Pancreas (tissue), 10 donors: ENCODE measurements at regions not wholly inside any gene's neighbourhood (a gene's known extent, or its start where the extent isn't known, plus 50 kb on each side); places are given as distances from the start of the nearest gene placed in this dataset.

ENCODE experiments used
- ATAC-seq, 4 donors: fragments of 200-7000 bp; cut with Tn5 transposase; one replicate each; pipeline versions ENCODE4 v1.8.0 to v1.9.1; 2020; ENCODE audit warnings: mild to moderate bottlenecking in 4 of 4, moderate library complexity in 4 of 4
- DNase-seq, 6 donors: peaks; one replicate each; pipeline ENCODE4 v3.0.0-alpha.2; 2020
- FAIRE-seq: peaks from 2 replicates; lab custom pipeline; 2012; peaks lifted over from hg19 to GRCh38; lab: Jason Lieb, UNC
- H3K27ac ChIP-seq, 4 donors: fragments of 200-600 bp; sonication (generic); 1 replicate in 3 of 4; 2 replicates in 1 of 4; pipeline versions ENCODE4 v1.5.0 to v1.8.0; 2020
- H3K27me3 ChIP-seq, 4 donors: fragments of 200-600 bp; one replicate each; pipeline ENCODE4 v1.8.0; 2021
- H3K36me3 ChIP-seq, 3 donors: fragments of 200-600 bp; sonication (generic) in 1 of 3; one replicate each; pipeline versions ENCODE4 v1.5.0 to v1.8.0; 2020 to 2021
- H3K4me1 ChIP-seq, 3 donors: fragments of 200-600 bp; one replicate each; pipeline ENCODE4 v1.8.0; 2021
- H3K4me3 ChIP-seq, 4 donors: fragments of 200-600 bp; sonication (generic) in 2 of 4; one replicate each; pipeline versions ENCODE4 v1.5.0 to v1.8.0; 2020 to 2021
- H3K9me3 ChIP-seq, 4 donors: fragments of 200-600 bp; one replicate each; pipeline ENCODE4 v1.8.0; 2021
- WGBS, 2 donors: extraction: QIAGEN DNeasy Blood & Tissue Kit; methylation state at CpG; one replicate each; pipeline ENCODE4 v1.1.7; 2013; 5-methylcytosine and 5-hydroxymethylcytosine counted together
- intact Hi-C, 3 donors: fragments of 100-400 bp; cut with DNase I; formaldehyde crosslinking; loops; one replicate each; pipeline versions ENCODE4 v1.11.1 to v1.14.2; 2022
- TF ChIP-seq, protein P1 (sequence below), 4 donors: fragments of 200-600 bp; sonication (generic) in 3 of 4; IDR thresholded peaks; one replicate each; pipeline versions ENCODE4 v1.5.0 to v1.8.0; 2021; ENCODE audit warnings: antibody characterized with exemption in 4 of 4
- donor health status: healthy with polysubstance abuse.
- donor health status: DM: no; HTN: no; CAD: no; lungs with moderate emphysema.
- donor health status: DM: no; HTN: no; CAD: no.
- donor health status: control.
- donor health status: control.
- donor health status: Bipolar disorder and iron deficiency.
- donor health status: DM: yes; HTN: yes; CAD: no.
- donor health status: DM: no; HTN: no; CAD: no.
- donor health status: DM: no; HTN: no; CAD: no.
- donor health status: DM: yes; HTN: yes; CAD: no.

DNA sequence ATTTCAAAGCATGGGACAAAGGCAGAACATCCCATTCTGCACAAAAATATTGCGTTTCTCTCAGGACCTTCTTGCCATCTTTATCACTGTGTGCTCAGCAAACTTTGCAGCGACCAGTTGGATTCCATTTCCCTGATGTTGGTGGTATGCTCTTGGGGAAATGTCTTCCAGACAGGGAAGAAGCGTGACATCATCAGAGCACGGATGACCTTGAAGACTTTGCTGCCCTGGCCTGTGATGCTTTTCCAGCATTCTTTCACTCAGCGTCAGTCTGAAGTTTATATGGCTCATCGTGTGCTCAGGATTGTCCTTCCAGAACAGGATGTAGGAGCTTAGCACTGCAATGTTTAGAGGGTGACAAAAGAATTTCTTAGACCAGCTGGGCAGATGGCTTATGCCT is 131.4 kb upstream of the F3 start:
- ATAC-seq = no peak
- H3K27ac ChIP-seq = no peak overlapping the region
- H3K36me3 ChIP-seq = no peaks in the 10 kb centered on the region
- no peaks in the 10 kb centered on the region for H3K9me3 ChIP-seq
- no peak for FAIRE-seq
- no peak overlapping the region for H3K4me3 ChIP-seq
- DNase-seq = no peak
- intact Hi-C loops = no loop called here
- no peaks in the 10 kb centered on the region for H3K27me3 ChIP-seq
- TF ChIP-seq, protein P1, sequence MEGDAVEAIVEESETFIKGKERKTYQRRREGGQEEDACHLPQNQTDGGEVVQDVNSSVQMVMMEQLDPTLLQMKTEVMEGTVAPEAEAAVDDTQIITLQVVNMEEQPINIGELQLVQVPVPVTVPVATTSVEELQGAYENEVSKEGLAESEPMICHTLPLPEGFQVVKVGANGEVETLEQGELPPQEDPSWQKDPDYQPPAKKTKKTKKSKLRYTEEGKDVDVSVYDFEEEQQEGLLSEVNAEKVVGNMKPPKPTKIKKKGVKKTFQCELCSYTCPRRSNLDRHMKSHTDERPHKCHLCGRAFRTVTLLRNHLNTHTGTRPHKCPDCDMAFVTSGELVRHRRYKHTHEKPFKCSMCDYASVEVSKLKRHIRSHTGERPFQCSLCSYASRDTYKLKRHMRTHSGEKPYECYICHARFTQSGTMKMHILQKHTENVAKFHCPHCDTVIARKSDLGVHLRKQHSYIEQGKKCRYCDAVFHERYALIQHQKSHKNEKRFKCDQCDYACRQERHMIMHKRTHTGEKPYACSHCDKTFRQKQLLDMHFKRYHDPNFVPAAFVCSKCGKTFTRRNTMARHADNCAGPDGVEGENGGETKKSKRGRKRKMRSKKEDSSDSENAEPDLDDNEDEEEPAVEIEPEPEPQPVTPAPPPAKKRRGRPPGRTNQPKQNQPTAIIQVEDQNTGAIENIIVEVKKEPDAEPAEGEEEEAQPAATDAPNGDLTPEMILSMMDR (IDR thresholded peaks at IDR 0.05) = no peak
- 92 to 96% methylated on average over 6 of the region's 6 CpGs for WGBS, 2 donors
- H3K4me1 ChIP-seq = peaks cover 0 to 4% (median 0%) of the 10 kb centered on the region in 3 donors

DNA sequence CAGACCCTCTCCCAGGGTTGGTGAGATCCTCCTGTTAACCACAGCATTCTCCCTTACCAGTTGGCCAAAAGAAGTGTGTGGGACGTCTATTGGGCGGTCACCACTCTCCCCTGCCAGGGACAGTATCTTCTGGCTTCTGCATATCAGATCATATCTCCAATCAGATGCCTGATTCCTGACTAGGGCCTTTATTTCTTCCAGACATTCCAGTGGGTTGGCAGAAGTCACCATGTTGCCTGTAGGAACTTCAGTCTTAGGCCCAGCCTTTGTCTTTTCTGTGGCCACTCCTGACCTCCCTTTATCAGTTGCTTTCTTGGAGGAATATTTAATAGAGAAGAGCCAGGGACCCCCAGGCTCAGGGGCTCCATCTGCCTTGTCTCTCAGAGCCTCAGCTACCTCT is 130.4 kb upstream of the F3 start:
- Histone ChIP-seq H3K9me3 (no peaks in the 10 kb centered on the region), H3K36me3 (no peaks in the 10 kb centered on the region), H3K27ac (no peak overlapping the region), H3K4me3 (no peak overlapping the region), H3K27me3 (no peaks in the 10 kb centered on the region), H3K4me1 (peaks cover 0 to 4% (median 0%) of the 10 kb centered on the region in 3 donors)
- 93 to 94% methylated on average over 2 of the region's 2 CpGs for WGBS, 2 donors
- TF ChIP-seq, protein P1 (IDR thresholded peaks at IDR 0.05) = no peak
- ATAC-seq (no peak), FAIRE-seq (no peak), DNase-seq (no peak)
- intact Hi-C loops = no loop called here

DNA sequence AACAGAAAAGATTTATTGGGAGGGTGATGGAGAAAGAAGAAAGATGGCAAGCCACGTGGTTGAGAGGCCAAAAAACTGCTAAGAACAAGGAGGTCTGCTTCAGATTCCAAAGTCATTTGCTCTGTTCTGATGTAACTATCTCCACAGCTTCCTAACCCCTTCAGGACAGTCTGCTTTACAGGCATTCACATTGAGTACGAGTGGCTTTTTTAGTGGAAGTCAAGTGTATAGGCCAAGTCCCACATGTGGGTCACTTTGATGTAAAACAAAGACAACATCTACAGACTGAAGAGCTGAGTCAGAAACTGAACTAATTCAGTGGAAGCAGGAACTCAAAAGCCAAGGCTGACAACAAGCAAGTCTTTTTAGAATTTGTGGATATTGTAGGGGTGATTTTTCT is 128.7 kb upstream of the F3 start:
- DNase-seq (no peak), FAIRE-seq (no peak), ATAC-seq (no peak)
- no peaks in the 10 kb centered on the region for H3K4me1 ChIP-seq
- H3K27me3 ChIP-seq = no peaks in the 10 kb centered on the region
- no peak overlapping the region for H3K27ac ChIP-seq
- no peaks in the 10 kb centered on the region for H3K36me3 ChIP-seq
- 85 to 96% methylated on average over 2 of the region's 2 CpGs for WGBS, 2 donors
- intact Hi-C loops = no loop called here
- H3K9me3 ChIP-seq = no peaks in the 10 kb centered on the region
- no peak overlapping the region for H3K4me3 ChIP-seq
- TF ChIP-seq, protein P1 (IDR thresholded peaks at IDR 0.05) = no peak

DNA sequence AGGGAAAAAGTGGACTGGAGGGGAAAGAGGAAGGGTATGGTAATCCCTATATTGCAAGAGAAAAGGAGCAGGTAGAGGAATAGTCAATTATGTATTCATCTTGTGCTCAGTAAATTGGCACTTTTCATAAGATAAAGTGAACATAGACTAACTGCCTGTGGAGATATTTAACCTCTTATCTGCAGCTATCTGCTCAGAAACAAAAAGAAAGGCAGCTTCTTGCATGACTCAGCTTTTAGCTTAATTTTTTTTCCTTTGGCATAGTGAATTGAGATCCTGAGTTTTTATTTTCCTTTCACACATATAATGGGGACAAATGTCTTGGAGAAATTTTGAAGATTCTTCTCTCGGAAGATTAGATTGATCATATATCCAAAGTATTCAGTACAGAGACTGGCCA is 127.6 kb upstream of the F3 start:
- no peak for FAIRE-seq
- TF ChIP-seq, protein P1 (IDR thresholded peaks at IDR 0.05) = no peak
- no peak for DNase-seq
- no peak overlapping the region for H3K27ac ChIP-seq
- no peaks in the 10 kb centered on the region for H3K27me3 ChIP-seq
- no peak overlapping the region for H3K4me3 ChIP-seq
- H3K36me3 ChIP-seq = no peaks in the 10 kb centered on the region
- H3K4me1 ChIP-seq = no peaks in the 10 kb centered on the region
- ATAC-seq = no peak
- WGBS, 2 donors = 97 to 98% methylated on average over 1 of the region's 1 CpG
- H3K9me3 ChIP-seq = no peaks in the 10 kb centered on the region
- intact Hi-C loops = no loop called here

DNA sequence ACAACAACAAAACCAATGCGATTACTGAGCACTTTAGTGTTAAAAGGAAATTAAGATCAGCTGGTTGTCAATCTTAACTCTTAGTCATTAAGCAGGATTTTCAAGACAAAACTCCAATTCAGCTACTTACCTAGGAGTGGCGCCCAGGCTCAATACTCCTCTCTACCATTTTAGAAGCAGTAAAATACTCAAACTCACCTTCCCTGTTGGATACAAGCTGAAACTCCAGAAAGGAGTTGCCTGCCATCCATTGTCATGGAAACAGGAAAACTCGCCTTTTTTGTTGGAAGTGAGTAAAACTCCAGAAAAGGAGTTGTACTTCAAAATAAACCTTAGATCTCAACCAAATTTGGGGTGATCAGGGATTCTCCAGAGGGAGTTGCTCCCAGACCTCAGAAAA is 127.0 kb upstream of the F3 start:
- no peak overlapping the region for H3K4me3 ChIP-seq
- no peak overlapping the region for H3K27ac ChIP-seq
- ATAC-seq (no peak), DNase-seq (no peak), FAIRE-seq (no peak)
- no peaks in the 10 kb centered on the region for H3K27me3 ChIP-seq
- intact Hi-C loops = no loop called here
- no peaks in the 10 kb centered on the region for H3K4me1 ChIP-seq
- H3K9me3 ChIP-seq = no peaks in the 10 kb centered on the region
- TF ChIP-seq, protein P1 (IDR thresholded peaks at IDR 0.05) = no peak
- no peaks in the 10 kb centered on the region for H3K36me3 ChIP-seq
- 95 to 97% methylated on average over 3 of the region's 3 CpGs for WGBS, 2 donors
